Neuronal stem cell (in vitro differentiated cells): ENCODE measurements at regions not wholly inside any gene's neighbourhood (a gene's known extent, or its start where the extent isn't known, plus 50 kb on each side); places are given as distances from the start of the nearest gene placed in this dataset.

Experiments used
- DNase-seq: peaks from one replicate; pipeline ENCODE4 v3.0.0-alpha.2; 2013; ENCODE audit warnings: low spot score
- H2AFZ ChIP-seq: one replicate; pipeline ENCODE4 v1.6.1; 2013; ENCODE audit warnings: mild to moderate bottlenecking, low read length, inconsistent platforms
- H2AK5ac ChIP-seq: 2 replicates; pipeline ENCODE4 v1.6.1; 2013; ENCODE audit warnings: low read depth, mild to moderate bottlenecking, inconsistent platforms, low read length, moderate library complexity, mixed read lengths
- H2BK120ac ChIP-seq: 2 replicates; pipeline ENCODE4 v1.6.1; 2013; ENCODE audit warnings: low read depth, mild to moderate bottlenecking, inconsistent platforms, low read length, moderate library complexity, mixed read lengths
- H2BK12ac ChIP-seq: one replicate; pipeline ENCODE4 v1.6.1; 2013; ENCODE audit warnings: low read length, inconsistent platforms
- H2BK15ac ChIP-seq: 2 replicates; pipeline ENCODE4 v1.6.1; 2013; ENCODE audit warnings: mild to moderate bottlenecking, low read length, inconsistent platforms, mixed read lengths
- H2BK5ac ChIP-seq: one replicate; pipeline ENCODE4 v1.6.1; 2013; ENCODE audit warnings: inconsistent platforms, mild to moderate bottlenecking, low read length, moderate library complexity
- H3K14ac ChIP-seq: one replicate; pipeline ENCODE4 v1.6.1; 2013; ENCODE audit warnings: low read length, inconsistent platforms
- H3K18ac ChIP-seq: 2 replicates; pipeline ENCODE4 v1.6.1; 2013; ENCODE audit warnings: low read length, inconsistent platforms
- H3K23ac ChIP-seq: 2 replicates; pipeline ENCODE4 v1.6.1; 2013; ENCODE audit warnings: low read depth, mild to moderate bottlenecking, mixed read lengths, low read length, inconsistent platforms; ENCODE audit not compliant: poor library complexity
- H3K27ac ChIP-seq: replicated peaks from 3 replicates; pipeline ENCODE4 v1.5.1; 2013; ENCODE audit warnings: low read length, inconsistent platforms
- H3K27me3 ChIP-seq, 3 experiments: 2 replicates each; pipeline ENCODE4 v1.6.1; 2013; ENCODE audit warnings: low read length in 3 of 3, mild to moderate bottlenecking in 2 of 3, inconsistent platforms in 1 of 3, low read depth in 1 of 3, mixed read lengths in 1 of 3, moderate library complexity in 1 of 3; ENCODE audit not compliant: control insufficient read depth in 3 of 3, insufficient read depth in 3 of 3
- H3K36me3 ChIP-seq, 2 donors: replicated peaks in 1 of 2; 2 replicates each; pipeline ENCODE4 v1.6.1; 2013; ENCODE audit warnings: low read length in 2 of 2; ENCODE audit not compliant: control insufficient read depth in 2 of 2, insufficient read depth in 2 of 2
- H3K4ac ChIP-seq: 2 replicates; pipeline ENCODE4 v1.6.1; 2013; ENCODE audit warnings: inconsistent platforms, mild to moderate bottlenecking, low read length, moderate library complexity
- H3K4me1 ChIP-seq, 2 donors: 1 replicate in 1 of 2; 2 replicates in 1 of 2; pipeline ENCODE4 v1.6.1; 2013; ENCODE audit warnings: low read length in 2 of 2, low read depth in 1 of 2; ENCODE audit not compliant: control insufficient read depth in 2 of 2, insufficient read depth in 1 of 2
- H3K4me2 ChIP-seq: one replicate; pipeline ENCODE4 v1.6.1; 2013; ENCODE audit warnings: mild to moderate bottlenecking, low read length, inconsistent platforms; ENCODE audit not compliant: insufficient read depth, poor library complexity, severe bottlenecking
- H3K4me3 ChIP-seq, 2 donors: 2 replicates each; pipeline ENCODE4 v1.5.1; 2013; ENCODE audit warnings: low read length in 2 of 2, mild to moderate bottlenecking in 2 of 2, inconsistent platforms in 1 of 2, moderate library complexity in 1 of 2
- H3K79me1 ChIP-seq: one replicate; pipeline ENCODE4 v1.6.1; 2013; ENCODE audit warnings: low read depth, mild to moderate bottlenecking, inconsistent platforms, low read length, moderate library complexity
- H3K9ac ChIP-seq: one replicate; pipeline ENCODE4 v1.6.1; 2013; ENCODE audit warnings: mild to moderate bottlenecking, low read depth, low read length, inconsistent platforms; ENCODE audit not compliant: poor library complexity
- H3K9me3 ChIP-seq, 2 donors: replicated peaks in 1 of 2; 2 replicates each; pipeline versions ENCODE3 to v1.6.1; 2013; ENCODE audit warnings: low read length in 2 of 2, mild to moderate bottlenecking in 2 of 2, inconsistent platforms in 1 of 2, low read depth in 1 of 2, mixed read lengths in 1 of 2, moderate library complexity in 1 of 2; ENCODE audit not compliant: control insufficient read depth in 2 of 2, insufficient read depth in 1 of 2
- H4K8ac ChIP-seq: one replicate; pipeline ENCODE4 v1.6.1; 2013; ENCODE audit warnings: low read depth, mild to moderate bottlenecking, inconsistent platforms, low read length, moderate library complexity
- H4K91ac ChIP-seq: one replicate; pipeline ENCODE4 v1.6.1; 2013; ENCODE audit warnings: low read length, low read depth, mild to moderate bottlenecking, inconsistent platforms; ENCODE audit not compliant: poor library complexity
- WGBS, 2 donors: extraction: QIAGEN DNeasy Blood & Tissue Kit; methylation state at CpG; one replicate each; pipeline ENCODE4 v1.1.7; 2013; ENCODE audit warnings: missing lambda C conversion rate in 2 of 2, mixed read lengths in 1 of 2; ENCODE audit not compliant: insufficient read length in 2 of 2, insufficient replicate concordance in 1 of 2; ENCODE audit errors: extremely low coverage in 2 of 2; 5-methylcytosine and 5-hydroxymethylcytosine counted together

DNA sequence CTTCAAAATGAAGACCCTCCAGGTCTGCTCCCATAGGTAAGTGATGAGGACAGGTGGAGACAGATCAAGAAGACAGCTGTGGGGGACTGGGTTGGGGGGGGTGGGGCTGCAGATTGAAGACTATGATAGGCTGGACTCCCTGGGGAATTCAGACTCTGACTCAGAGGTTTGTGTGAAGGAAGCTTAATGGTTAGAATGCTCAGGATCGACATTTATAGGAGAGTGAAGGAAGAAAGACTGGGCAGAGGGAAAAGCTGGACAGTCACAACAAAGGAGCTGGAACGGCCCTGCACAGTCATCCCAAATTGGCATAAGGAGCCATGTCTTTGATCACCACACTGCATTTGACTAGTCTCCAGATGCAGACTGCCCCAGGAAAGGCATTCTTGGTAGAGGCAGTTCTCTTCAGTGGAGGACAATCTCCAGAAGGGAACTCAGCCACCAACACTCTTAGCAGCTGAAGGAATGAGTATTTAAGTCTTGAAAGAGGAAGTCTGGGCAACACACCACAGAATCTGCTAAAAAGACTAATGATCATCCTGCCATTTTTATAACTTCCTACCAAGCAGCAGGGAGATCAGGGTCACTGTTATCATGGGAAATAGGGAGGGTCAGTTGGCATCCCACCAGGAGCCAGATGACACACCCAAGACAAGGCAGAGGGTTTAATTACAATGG, 120.0 kb upstream of the ZC3H11B start:
- Histone ChIP-seq H3K4me2 (no peak overlapping the region), H3K79me1 (no peaks in the 10 kb centered on the region), H2AK5ac (no peak overlapping the region), H2BK12ac (no peak overlapping the region), H3K27ac (no peak overlapping the region), H3K9ac (no peak overlapping the region), H2BK15ac (no peak overlapping the region), H3K9me3 (peaks cover 0 to 7% of the 10 kb centered on the region in 2 donors), H2BK120ac (no peak overlapping the region), H2AFZ (no peak overlapping the region), H4K91ac (no peak overlapping the region), H3K36me3 (no peaks in the 10 kb centered on the region), H3K14ac (no peak overlapping the region), H2BK5ac (no peak overlapping the region), H3K4me3 (no peak overlapping the region), H3K27me3 (no peaks in the 10 kb centered on the region), H3K4ac (no peak overlapping the region), H3K4me1 (no peaks in the 10 kb centered on the region), H4K8ac (no peak overlapping the region), H3K23ac (no peak overlapping the region), H3K18ac (no peak overlapping the region)
- no peak for DNase-seq
- no CpG with 5 or more reads among the region's 2 CpGs for WGBS, 2 donors

DNA sequence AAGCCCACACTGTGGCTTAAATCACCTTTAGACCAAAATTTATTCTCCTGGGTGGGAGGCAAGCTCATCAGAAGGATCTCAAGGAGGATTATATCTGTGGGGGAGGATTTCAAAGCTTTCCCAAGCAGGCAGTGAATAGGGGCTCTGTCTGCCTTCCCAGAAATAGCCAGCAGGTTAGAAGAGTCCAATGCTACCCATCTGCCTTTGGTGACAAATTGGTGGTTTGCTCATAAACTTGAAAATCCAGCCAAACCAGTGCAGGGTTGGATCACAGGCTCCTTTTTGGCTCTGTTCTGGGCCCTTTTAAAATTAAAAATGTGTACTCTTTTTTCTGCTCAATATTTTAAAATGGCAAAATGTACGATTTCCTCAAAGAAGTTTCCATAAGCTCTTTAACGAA, 118.9 kb upstream of the ZC3H11B start:
- Histone ChIP-seq H2AK5ac (no peak overlapping the region), H2BK5ac (no peak overlapping the region), H4K8ac (no peak overlapping the region), H2BK15ac (no peak overlapping the region), H4K91ac (no peak overlapping the region), H3K4me1 (no peaks in the 10 kb centered on the region), H3K4me2 (no peak overlapping the region), H2AFZ (no peak overlapping the region), H3K36me3 (no peaks in the 10 kb centered on the region), H2BK12ac (no peak overlapping the region), H3K14ac (no peak overlapping the region), H3K9ac (no peak overlapping the region), H3K27me3 (no peaks in the 10 kb centered on the region), H3K23ac (no peak overlapping the region), H3K18ac (no peak overlapping the region), H2BK120ac (no peak overlapping the region), H3K9me3 (peaks cover 0 to 3% of the 10 kb centered on the region in 2 donors), H3K79me1 (no peaks in the 10 kb centered on the region), H3K4me3 (no peak overlapping the region), H3K4ac (no peak overlapping the region), H3K27ac (no peak overlapping the region)
- DNase-seq = no peak
- no CpG with 5 or more reads among the region's 2 CpGs for WGBS, 2 donors

DNA sequence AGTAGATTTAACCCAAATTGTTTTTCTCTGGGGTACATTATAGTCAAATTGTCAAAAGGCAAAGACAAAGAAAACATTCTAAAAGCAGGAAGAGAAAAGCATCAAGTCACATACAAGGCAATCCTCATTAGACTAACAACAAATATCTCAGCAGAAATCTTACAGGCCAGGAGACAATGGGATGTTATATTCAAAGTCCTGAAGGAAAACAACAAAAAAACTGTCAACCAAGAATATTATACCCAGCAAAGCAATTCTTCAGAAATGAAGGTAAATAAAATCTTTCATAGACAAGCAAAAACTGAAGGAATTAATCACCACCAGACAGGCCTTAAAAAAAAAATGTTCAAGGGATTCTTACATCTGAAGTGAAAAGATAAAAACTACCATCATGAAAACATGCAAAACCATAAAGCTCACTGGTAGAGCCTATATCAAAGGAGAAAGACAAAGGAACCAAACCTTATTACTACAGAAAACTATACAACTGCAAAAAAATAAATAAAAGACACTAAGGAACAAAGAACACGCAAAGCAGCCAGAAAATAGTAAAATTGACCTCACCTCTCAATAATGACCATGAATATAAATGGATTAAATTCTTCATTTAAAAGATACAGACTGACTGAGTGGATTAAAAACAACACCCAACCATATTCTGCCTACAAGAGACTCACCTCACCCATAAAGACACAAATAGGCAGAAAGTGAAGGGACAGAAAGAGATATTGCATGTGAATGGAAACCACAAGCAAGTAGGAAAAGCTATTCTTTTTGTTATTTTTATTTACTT, 113.8 kb upstream of the ZC3H11B start:
- Histone ChIP-seq H3K4me2 (no peak overlapping the region), H3K36me3 (no peaks in the 10 kb centered on the region), H3K14ac (no peak overlapping the region), H2AFZ (no peak overlapping the region), H2BK5ac (no peak overlapping the region), H3K4me1 (no peaks in the 10 kb centered on the region), H2BK12ac (no peak overlapping the region), H3K9me3 (peaks cover 4 to 21% of the 10 kb centered on the region in 2 donors), H4K91ac (no peak overlapping the region), H3K18ac (no peak overlapping the region), H3K79me1 (no peaks in the 10 kb centered on the region), H3K4ac (no peak overlapping the region), H3K9ac (no peak overlapping the region), H2BK15ac (no peak overlapping the region), H3K27ac (no peak overlapping the region), H2AK5ac (no peak overlapping the region), H3K4me3 (no peak overlapping the region), H2BK120ac (no peak overlapping the region), H4K8ac (no peak overlapping the region), H3K27me3 (no peaks in the 10 kb centered on the region), H3K23ac (no peak overlapping the region)
- WGBS, 2 donors = no CpG with 5 or more reads among the region's 1 CpG
- no peak for DNase-seq

DNA sequence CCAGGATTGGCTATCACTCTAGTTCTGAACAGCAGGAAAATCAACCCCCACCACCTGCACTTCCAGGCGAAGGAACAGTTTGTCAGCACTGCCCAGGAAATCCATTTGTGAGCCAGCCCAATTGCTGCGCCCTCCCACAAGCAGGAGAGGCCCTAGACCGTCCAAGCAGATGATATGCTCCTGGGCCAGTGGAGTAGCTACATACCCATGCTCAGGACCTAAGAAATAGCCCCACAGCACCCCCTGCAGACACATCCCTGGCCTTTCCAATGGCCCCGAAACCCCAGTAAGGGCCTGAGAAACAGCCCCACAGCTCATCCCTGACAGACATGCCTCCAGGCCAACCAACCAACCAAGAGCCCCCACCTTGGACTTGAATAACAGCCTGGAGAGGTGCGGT, 111.5 kb upstream of the ZC3H11B start:
- H3K27me3 ChIP-seq = no peaks in the 10 kb centered on the region
- H2BK15ac ChIP-seq = no peak overlapping the region
- no CpG with 5 or more reads among the region's 5 CpGs for WGBS, 2 donors
- H4K91ac ChIP-seq = no peak overlapping the region
- H2BK12ac ChIP-seq = no peak overlapping the region
- H3K9me3 ChIP-seq = peaks cover 4 to 21% of the 10 kb centered on the region in 2 donors
- H3K36me3 ChIP-seq = no peaks in the 10 kb centered on the region
- no peak overlapping the region for H3K23ac ChIP-seq
- H2BK5ac ChIP-seq = no peak overlapping the region
- DNase-seq = no peak
- no peak overlapping the region for H4K8ac ChIP-seq
- no peaks in the 10 kb centered on the region for H3K4me1 ChIP-seq
- H3K4me2 ChIP-seq = no peak overlapping the region
- H2AFZ ChIP-seq = peak overlapping the region; percentile 49
- H2BK120ac ChIP-seq = no peak overlapping the region
- no peak overlapping the region for H3K9ac ChIP-seq
- H3K79me1 ChIP-seq = no peaks in the 10 kb centered on the region
- no peak overlapping the region for H3K14ac ChIP-seq
- H3K4me3 ChIP-seq = no peak overlapping the region
- no peak overlapping the region for H3K27ac ChIP-seq
- no peak overlapping the region for H3K18ac ChIP-seq
- no peak overlapping the region for H3K4ac ChIP-seq
- no peak overlapping the region for H2AK5ac ChIP-seq
